Right lobe of liver (tissue), 4 donors: ENCODE measurements at regions not wholly inside any gene's neighbourhood (a gene's known extent, or its start where the extent isn't known, plus 50 kb on each side); places are given as distances from the start of the nearest gene placed in this dataset.

ENCODE experiments used
- CTCF ChIP-seq, 4 donors: fragments of 200-600 bp in 3 of 4; fragments of 450-650 bp in 1 of 4; IDR thresholded peaks; one replicate each; pipeline versions ENCODE4 v1.5.1 to v1.8.0; 2016 to 2022; ENCODE audit warnings: antibody characterized with exemption in 4 of 4, mild to moderate bottlenecking in 2 of 4
- POLR2A ChIP-seq: fragments of 450-650 bp; IDR thresholded peaks from one replicate; pipeline ENCODE4 v1.6.1; 2017; ENCODE audit warnings: antibody characterized with exemption, mild to moderate bottlenecking
- donor health status: DM: no; HTN: no; CAD: no.
- donor health status: DM: no; HTN: no; CAD: no.
- donor health status: DM: no; HTN: yes; CAD: no.

GRCh38 chrY:19095460-19095859 lies 321.9 kb upstream of the HSFY2 start:
- TF ChIP-seq CTCF (IDR thresholded peaks at IDR 0.05) (no peak), POLR2A (no peak)
